ENCODE measurements at regions not wholly inside any gene's neighbourhood (a gene's known extent, or its start where the extent isn't known, plus 50 kb on each side); places are given as distances from the start of the nearest gene placed in this dataset.

DNA sequence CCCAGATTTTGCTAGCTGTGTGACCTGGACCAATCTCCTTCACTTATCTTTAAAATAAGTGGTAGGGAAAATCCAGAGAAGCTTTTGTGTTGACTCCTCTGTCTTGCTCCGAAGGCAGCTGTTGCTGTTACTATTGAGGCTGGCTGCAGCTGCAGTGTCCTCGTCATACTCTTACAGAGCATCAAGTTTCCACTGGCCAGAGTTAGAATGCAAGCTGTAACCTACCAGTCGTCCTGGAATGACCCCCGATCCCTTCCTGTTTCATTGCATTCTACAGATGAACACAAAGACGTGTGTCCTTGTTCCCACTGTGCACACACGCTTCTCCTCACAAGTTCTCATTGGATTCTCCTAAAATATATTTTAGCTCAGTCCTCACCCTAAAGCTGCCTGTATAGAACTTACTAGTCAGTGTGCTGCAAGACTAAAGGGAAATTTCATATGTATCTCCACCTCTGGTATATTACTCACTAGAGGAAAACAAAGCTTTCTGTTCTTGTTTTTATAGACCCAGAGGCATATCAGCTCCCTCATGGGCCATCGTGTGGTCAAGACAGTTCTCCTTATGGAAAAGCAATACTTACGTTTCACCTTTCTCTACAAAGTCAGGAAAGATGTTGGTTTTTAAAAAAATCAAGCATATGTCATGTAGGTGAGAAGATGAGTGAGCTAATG, 589.8 kb downstream of the LMO7 start:
- H3K27ac Mint-ChIP-seq, result no peak overlapping the region
- no peaks in the 10 kb centered on the region for H3K36me3 Mint-ChIP-seq
- H3K4me1 Mint-ChIP-seq, result no peaks in the 10 kb centered on the region
- H3K9me3 Mint-ChIP-seq, result no peaks in the 10 kb centered on the region
- no peak for DNase-seq (ENCODE audit: low spot score in 2 of 2, unreplicated experiment in 2 of 2)
- H3K4me3 Mint-ChIP-seq, result no peak overlapping the region
- H3K27me3 Mint-ChIP-seq (ENCODE audit: low read depth), result no peaks in the 10 kb centered on the region
- TF ChIP-seq, protein P1, sequence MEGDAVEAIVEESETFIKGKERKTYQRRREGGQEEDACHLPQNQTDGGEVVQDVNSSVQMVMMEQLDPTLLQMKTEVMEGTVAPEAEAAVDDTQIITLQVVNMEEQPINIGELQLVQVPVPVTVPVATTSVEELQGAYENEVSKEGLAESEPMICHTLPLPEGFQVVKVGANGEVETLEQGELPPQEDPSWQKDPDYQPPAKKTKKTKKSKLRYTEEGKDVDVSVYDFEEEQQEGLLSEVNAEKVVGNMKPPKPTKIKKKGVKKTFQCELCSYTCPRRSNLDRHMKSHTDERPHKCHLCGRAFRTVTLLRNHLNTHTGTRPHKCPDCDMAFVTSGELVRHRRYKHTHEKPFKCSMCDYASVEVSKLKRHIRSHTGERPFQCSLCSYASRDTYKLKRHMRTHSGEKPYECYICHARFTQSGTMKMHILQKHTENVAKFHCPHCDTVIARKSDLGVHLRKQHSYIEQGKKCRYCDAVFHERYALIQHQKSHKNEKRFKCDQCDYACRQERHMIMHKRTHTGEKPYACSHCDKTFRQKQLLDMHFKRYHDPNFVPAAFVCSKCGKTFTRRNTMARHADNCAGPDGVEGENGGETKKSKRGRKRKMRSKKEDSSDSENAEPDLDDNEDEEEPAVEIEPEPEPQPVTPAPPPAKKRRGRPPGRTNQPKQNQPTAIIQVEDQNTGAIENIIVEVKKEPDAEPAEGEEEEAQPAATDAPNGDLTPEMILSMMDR (IDR thresholded peaks at IDR 0.05; ENCODE audit: unreplicated experiment), result no peak

DNA sequence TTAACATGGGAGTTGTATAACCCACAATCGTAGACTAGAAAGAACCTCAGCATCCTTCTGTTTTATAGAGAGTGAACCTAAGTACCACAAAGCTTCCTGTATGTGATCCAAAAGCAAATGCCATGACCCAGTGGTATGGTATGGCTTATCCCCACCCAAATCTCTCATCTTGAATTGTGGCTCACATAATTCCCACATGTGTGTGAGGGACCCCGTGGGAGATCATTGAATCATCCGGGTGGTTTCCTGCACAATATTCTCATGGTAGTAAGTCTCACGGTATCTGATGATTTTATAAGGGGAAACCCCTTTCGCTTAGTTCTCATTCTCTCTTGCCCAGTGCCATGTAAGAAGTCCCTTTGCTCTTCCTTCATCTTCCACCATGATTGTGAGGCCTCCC, 587.9 kb downstream of the LMO7 start:
- no peak overlapping the region for H3K4me3 Mint-ChIP-seq
- no peak for DNase-seq (ENCODE audit: low spot score in 2 of 2, unreplicated experiment in 2 of 2)
- H3K4me1 Mint-ChIP-seq, result no peaks in the 10 kb centered on the region
- no peak overlapping the region for H3K27ac Mint-ChIP-seq
- TF ChIP-seq, protein P1 (IDR thresholded peaks at IDR 0.05; ENCODE audit: unreplicated experiment), result no peak
- H3K36me3 Mint-ChIP-seq, result no peaks in the 10 kb centered on the region
- no peaks in the 10 kb centered on the region for H3K9me3 Mint-ChIP-seq
- H3K27me3 Mint-ChIP-seq (ENCODE audit: low read depth), result peaks cover 3% of the 10 kb centered on the region

DNA sequence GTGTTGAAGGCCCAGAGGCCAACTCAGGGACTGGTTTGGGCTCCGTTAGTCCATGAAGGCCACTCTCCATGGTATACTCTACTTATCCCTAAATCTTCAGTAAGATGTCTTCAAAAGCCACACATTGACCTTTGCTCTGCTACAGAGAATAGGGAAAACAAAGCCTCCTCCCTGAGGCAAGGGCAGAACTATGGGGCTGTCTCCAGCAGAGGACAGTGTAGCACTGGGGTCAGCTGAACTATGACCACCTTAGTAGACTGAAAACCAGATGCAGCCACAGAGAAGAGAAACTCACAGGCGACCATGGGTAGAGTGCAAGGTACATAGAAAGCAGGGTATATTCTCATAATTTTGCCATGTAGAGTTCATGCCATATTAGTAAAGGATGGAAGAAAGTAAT, 587.4 kb downstream of the LMO7 start:
- Mint-ChIP-seq H3K36me3 (no peaks in the 10 kb centered on the region), H3K4me1 (no peaks in the 10 kb centered on the region), H3K4me3 (no peak overlapping the region), H3K9me3 (no peaks in the 10 kb centered on the region), H3K27me3 (ENCODE audit: low read depth) (peaks cover 3% of the 10 kb centered on the region), H3K27ac (no peak overlapping the region)
- DNase-seq (ENCODE audit: low spot score in 2 of 2, unreplicated experiment in 2 of 2), result no peak
- TF ChIP-seq, protein P1 (IDR thresholded peaks at IDR 0.05; ENCODE audit: unreplicated experiment), result no peak

DNA sequence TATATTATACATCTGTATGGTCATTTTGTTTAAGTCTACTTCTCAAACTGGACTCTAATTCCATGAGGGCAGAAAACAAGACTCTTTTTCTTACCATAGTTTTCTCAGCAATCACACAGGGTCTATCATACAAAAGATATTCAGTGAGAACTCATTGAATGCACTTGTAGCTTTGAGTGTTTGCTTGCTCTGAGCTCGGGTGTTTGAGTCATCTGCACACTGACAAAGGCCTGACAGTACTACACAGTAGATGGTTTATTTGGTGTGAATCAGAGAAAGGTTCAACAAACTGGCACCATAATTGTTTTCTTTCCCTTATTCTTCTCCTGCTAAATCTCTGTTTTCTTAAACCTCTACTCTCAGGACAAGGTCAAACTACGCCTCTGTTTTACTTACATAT, 586.4 kb downstream of the LMO7 start:
- no peaks in the 10 kb centered on the region for H3K9me3 Mint-ChIP-seq
- TF ChIP-seq, protein P1 (IDR thresholded peaks at IDR 0.05; ENCODE audit: unreplicated experiment), result no peak
- H3K4me1 Mint-ChIP-seq, result no peaks in the 10 kb centered on the region
- H3K36me3 Mint-ChIP-seq, result no peaks in the 10 kb centered on the region
- H3K27ac Mint-ChIP-seq, result no peak overlapping the region
- no peak for DNase-seq (ENCODE audit: low spot score in 2 of 2, unreplicated experiment in 2 of 2)
- peaks cover 3% of the 10 kb centered on the region for H3K27me3 Mint-ChIP-seq (ENCODE audit: low read depth)
- H3K4me3 Mint-ChIP-seq, result no peak overlapping the region

DNA sequence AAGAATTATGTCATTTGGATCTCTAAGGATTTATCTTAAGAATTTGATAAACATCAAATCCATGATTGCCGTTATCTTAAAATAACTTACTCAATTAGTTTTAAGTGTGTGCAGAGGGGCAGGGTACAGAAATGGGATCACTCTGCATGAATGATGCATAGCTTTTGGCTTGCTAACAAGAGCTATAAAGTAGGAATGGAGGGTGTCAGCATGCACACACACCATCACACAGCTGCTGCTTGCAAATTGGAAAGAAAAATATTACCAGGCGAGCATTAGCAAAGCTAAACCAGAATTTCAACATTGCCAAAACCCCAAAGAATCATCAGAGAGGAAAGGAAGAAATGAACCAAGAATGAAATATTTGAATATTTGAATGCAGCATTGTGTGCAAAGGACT, 580.6 kb downstream of the LMO7 start:
- H3K36me3 Mint-ChIP-seq, result no peaks in the 10 kb centered on the region
- H3K9me3 Mint-ChIP-seq, result no peaks in the 10 kb centered on the region
- no peak overlapping the region for H3K27ac Mint-ChIP-seq
- no peak overlapping the region for H3K4me3 Mint-ChIP-seq
- peaks cover 3% of the 10 kb centered on the region for H3K27me3 Mint-ChIP-seq (ENCODE audit: low read depth)
- TF ChIP-seq, protein P1 (IDR thresholded peaks at IDR 0.05; ENCODE audit: unreplicated experiment), result no peak
- DNase-seq (ENCODE audit: low spot score in 2 of 2, unreplicated experiment in 2 of 2), result no peak
- H3K4me1 Mint-ChIP-seq, result no peaks in the 10 kb centered on the region

DNA sequence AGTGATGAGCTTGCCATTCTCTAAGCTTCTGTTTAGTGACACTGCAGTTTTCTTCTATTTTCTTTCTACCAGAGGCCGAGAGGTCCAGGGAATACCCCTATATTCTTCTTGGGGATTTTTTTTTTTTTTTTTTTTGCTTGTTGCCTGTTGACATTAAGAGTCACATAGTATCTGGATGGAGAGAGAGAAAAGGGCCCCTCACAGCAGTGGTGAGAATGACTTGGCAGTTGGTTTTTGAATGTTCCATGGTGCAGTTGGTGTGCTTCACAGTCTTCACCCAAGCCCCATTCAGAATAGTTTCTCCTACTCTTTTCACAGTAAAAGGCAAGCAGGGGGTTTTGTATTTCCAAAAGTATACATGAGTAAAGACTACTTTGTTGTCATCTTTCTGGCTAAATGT, 577.9 kb downstream of the LMO7 start:
- Mint-ChIP-seq H3K4me1 (no peaks in the 10 kb centered on the region), H3K27me3 (ENCODE audit: low read depth) (no peaks in the 10 kb centered on the region), H3K9me3 (no peaks in the 10 kb centered on the region), H3K4me3 (no peak overlapping the region), H3K36me3 (no peaks in the 10 kb centered on the region), H3K27ac (no peak overlapping the region)
- TF ChIP-seq, protein P1 (IDR thresholded peaks at IDR 0.05; ENCODE audit: unreplicated experiment), result no peak
- no peak for DNase-seq (ENCODE audit: low spot score in 2 of 2, unreplicated experiment in 2 of 2)
